SK-N-SH (cell line): ENCODE measurements at regions not wholly inside any gene's neighbourhood (a gene's known extent, or its start where the extent isn't known, plus 50 kb on each side); places are given as distances from the start of the nearest gene placed in this dataset.

ENCODE experiments used
- CTCF ChIA-PET: fragments of 300-600, 350-600 bp; formaldehyde crosslinking; extraction: SDS; loops from one replicate; lab custom pipeline; 2021; lab: Yijun Ruan, JAX
- POLR2A ChIA-PET: fragments of 350-600 bp; sonication (Branson Sonifier 250); formaldehyde crosslinking; extraction: SDS; loops from one replicate; lab custom pipeline; 2020; ENCODE audit warnings: antibody characterized with exemption, inconsistent platforms; lab: Yijun Ruan, JAX
- DNase-seq: peaks from one replicate; pipeline ENCODE4 v3.0.0; 2012
- H2AFZ ChIP-seq: fragments of 200-600 bp; sonication (generic); 2 replicates; pipeline ENCODE4 v1.8.1; 2016; ENCODE audit warnings: antibody characterized with exemption, mild to moderate bottlenecking, low read depth
- H3F3A ChIP-seq: fragments of 200-600 bp; sonication (generic); replicated peaks from 2 replicates; pipeline ENCODE3; 2016; ENCODE audit warnings: antibody characterized with exemption, mild to moderate bottlenecking; ENCODE audit not compliant: insufficient read depth
- H3K27ac ChIP-seq, 2 experiments: fragments of 200-500 bp in 1 of 2; fragments of 200-600 bp in 1 of 2; sonication (Bioruptor generic) in 1 of 2; sonication (generic), shearing (Covaris generic) in 1 of 2; 2 replicates each; pipeline versions ENCODE4 v1.5.1 to v1.6.1; 2014 to 2016; ENCODE audit warnings: low read depth in 2 of 2, inconsistent platforms in 1 of 2, low read length in 1 of 2, mild to moderate bottlenecking in 1 of 2, mixed read lengths in 1 of 2
- H3K27me3 ChIP-seq: fragments of 200-600 bp; sonication (generic), shearing (Covaris generic); 2 replicates; pipeline ENCODE4 v1.6.1; 2016; ENCODE audit warnings: mixed run types; ENCODE audit not compliant: insufficient read depth
- H3K36me3 ChIP-seq, 2 experiments: fragments of 200-500 bp in 1 of 2; fragments of 200-600 bp in 1 of 2; sonication (Bioruptor generic) in 1 of 2; sonication (generic) in 1 of 2; replicated peaks in 1 of 2; 2 replicates each; pipeline versions ENCODE3 to v1.5.1; 2014 to 2016; ENCODE audit warnings: low read length in 1 of 2, mild to moderate bottlenecking in 1 of 2; ENCODE audit not compliant: insufficient read depth in 2 of 2, control insufficient read depth in 1 of 2
- H3K4me1 ChIP-seq, 2 experiments: fragments of 200-500 bp in 1 of 2; fragments of 200-600 bp in 1 of 2; sonication (Bioruptor generic) in 1 of 2; sonication (generic), shearing (Covaris generic) in 1 of 2; 2 replicates each; pipeline versions ENCODE4 v1.5.1 to v1.6.1; 2014 to 2016; ENCODE audit warnings: low read depth in 1 of 2, low read length in 1 of 2, mixed run types in 1 of 2; ENCODE audit not compliant: insufficient read depth in 2 of 2, control insufficient read depth in 1 of 2
- H3K4me2 ChIP-seq: fragments of 200-600 bp; sonication (generic), shearing (Covaris generic); 2 replicates; pipeline ENCODE4 v1.6.1; 2017; ENCODE audit warnings: mixed run types
- H3K4me3 ChIP-seq, 2 experiments: fragments of 200-500 bp in 1 of 2; fragments of 200-600 bp in 1 of 2; sonication (Bioruptor generic) in 1 of 2; sonication (generic), shearing (Covaris generic) in 1 of 2; 2 replicates each; pipeline versions ENCODE4 v1.5.1 to v1.8.1; 2014 to 2016; ENCODE audit warnings: low read depth in 2 of 2, inconsistent platforms in 1 of 2, low read length in 1 of 2, mild to moderate bottlenecking in 1 of 2, mixed read lengths in 1 of 2, moderate library complexity in 1 of 2
- H3K79me2 ChIP-seq: fragments of 200-600 bp; sonication (generic); 2 replicates; pipeline ENCODE4 v1.8.1; 2017; ENCODE audit warnings: mild to moderate bottlenecking; ENCODE audit not compliant: insufficient read depth
- H3K9ac ChIP-seq: fragments of 200-600 bp; sonication (generic); 2 replicates; pipeline ENCODE4 v1.6.1; 2017; ENCODE audit warnings: mixed run types
- H3K9me2 ChIP-seq: fragments of 200-600 bp; sonication (generic); 2 replicates; pipeline ENCODE4 v1.6.1; 2017; ENCODE audit warnings: mixed run types
- H3K9me3 ChIP-seq: fragments of 200-600 bp; sonication (generic); 2 replicates; pipeline ENCODE4 v1.6.1; 2017; ENCODE audit warnings: mixed run types, mild to moderate bottlenecking, moderate library complexity
- H4K20me1 ChIP-seq: fragments of 200-600 bp; sonication (generic); 2 replicates; pipeline ENCODE4 v1.6.1; 2017; ENCODE audit warnings: mild to moderate bottlenecking, mixed run types; ENCODE audit not compliant: insufficient read depth
- ELF1 ChIP-seq: IDR thresholded peaks from 2 replicates; pipeline ENCODE4 v1.4.0; 2012
- EZH2phosphoT487 ChIP-seq: fragments of 200-600 bp; sonication (generic); IDR thresholded peaks from 2 replicates; pipeline ENCODE4 v1.6.1; 2017; ENCODE audit warnings: low read depth, mixed run types, mild to moderate bottlenecking, antibody characterized with exemption, moderate library complexity, borderline replicate concordance
- FOSL2 ChIP-seq: IDR thresholded peaks from 2 replicates; pipeline ENCODE4 v1.4.0; 2012; ENCODE audit warnings: low read depth, mild to moderate bottlenecking, moderate library complexity, borderline replicate concordance
- FOXM1 ChIP-seq: IDR thresholded peaks from 2 replicates; pipeline ENCODE4 v1.4.0; 2012; ENCODE audit warnings: low read depth, mild to moderate bottlenecking
- GABPA ChIP-seq: IDR thresholded peaks from 2 replicates; pipeline ENCODE4 v1.4.0; 2012; ENCODE audit warnings: low read depth, mild to moderate bottlenecking
- GATA2 ChIP-seq: sonication (generic); formaldehyde crosslinking; IDR thresholded peaks from 2 replicates; pipeline ENCODE4 v1.5.0; 2020; ENCODE audit warnings: mild to moderate bottlenecking, missing genetic modification reagents
- IRF3 ChIP-seq: fragments of 150-350 bp; IDR thresholded peaks from 2 replicates; pipeline ENCODE4 v1.6.1; 2016; ENCODE audit warnings: mild to moderate bottlenecking, low read depth, low read length
- JUND ChIP-seq: IDR thresholded peaks from 2 replicates; pipeline ENCODE4 v1.4.0; 2012
- MAX ChIP-seq: IDR thresholded peaks from 2 replicates; pipeline ENCODE4 v1.4.0; 2012; ENCODE audit warnings: low read depth
- MXI1 ChIP-seq: IDR thresholded peaks from 2 replicates; pipeline ENCODE4 v1.6.1; 2012; ENCODE audit warnings: mild to moderate bottlenecking, low read depth, low read length, improper control_type of control experiment
- NRF1 ChIP-seq: IDR thresholded peaks from 2 replicates; pipeline ENCODE4 v1.6.1; 2012; ENCODE audit warnings: low read depth, mild to moderate bottlenecking, low read length
- PBX3 ChIP-seq: IDR thresholded peaks from 2 replicates; pipeline ENCODE4; 2012
- RAD21 ChIP-seq: IDR thresholded peaks from 2 replicates; pipeline ENCODE4 v1.6.1; 2012; ENCODE audit warnings: mild to moderate bottlenecking, low read length
- RXRA ChIP-seq: IDR thresholded peaks from 2 replicates; pipeline ENCODE4 v1.4.0; 2012; ENCODE audit warnings: low read depth, mild to moderate bottlenecking, borderline replicate concordance
- SIN3A ChIP-seq: IDR thresholded peaks from 2 replicates; pipeline ENCODE4 v1.6.1; 2012; ENCODE audit warnings: low read depth, mild to moderate bottlenecking, low read length, moderate library complexity, borderline replicate concordance
- TAF1 ChIP-seq: IDR thresholded peaks from 2 replicates; pipeline ENCODE4 v1.6.1; 2012; ENCODE audit warnings: low read depth, mild to moderate bottlenecking, low read length, moderate library complexity, borderline replicate concordance
- USF2 ChIP-seq: fragments of 150-350 bp; IDR thresholded peaks from 2 replicates; pipeline ENCODE4 v1.6.1; 2017; ENCODE audit warnings: antibody characterized with exemption, low read length, low read depth, borderline replicate concordance
- YY1 ChIP-seq: IDR thresholded peaks from 2 replicates; pipeline ENCODE4 v1.4.0; 2012; ENCODE audit warnings: low read depth, mild to moderate bottlenecking
- ZBTB33 ChIP-seq: IDR thresholded peaks from 2 replicates; pipeline ENCODE4 v1.4.0; 2012; ENCODE audit warnings: low read depth, borderline replicate concordance
- WGBS: methylation state at CpG from one replicate; pipeline ENCODE4 v1.1.6; 2017; ENCODE audit warnings: low lambda C conversion rate; 5-methylcytosine and 5-hydroxymethylcytosine counted together

- Histone ChIP-seq H3K36me3 (peaks cover 0 to 4% of the 10 kb centered on the region in 2 experiments), H3K4me1 (no peaks in the 10 kb centered on the region), H3K27me3 (no peaks in the 10 kb centered on the region), H3K9me2 (no peaks in the 10 kb centered on the region), H3F3A (no peaks in the 10 kb centered on the region), H3K9me3 (no peaks in the 10 kb centered on the region), H3K4me2 (no peak overlapping the region), H3K9ac (no peak overlapping the region), H4K20me1 (no peaks in the 10 kb centered on the region), H3K27ac (no peak overlapping the region), H3K4me3 (no peak overlapping the region), H3K79me2 (no peaks in the 10 kb centered on the region), H2AFZ (no peak overlapping the region)
- TF ChIP-seq TAF1 = no peak
- no peak for TF ChIP-seq EZH2phosphoT487
- TF ChIP-seq YY1 = no peak
- TF ChIP-seq GATA2 (CRISPR knock-in tag) = no peak
- TF ChIP-seq SIN3A = no peak
- TF ChIP-seq ZBTB33 = no peak
- no peak for TF ChIP-seq JUND
- TF ChIP-seq MAX = no peak
- no peak for TF ChIP-seq IRF3
- TF ChIP-seq FOXM1 = no peak
- TF ChIP-seq RAD21 = no peak
- TF ChIP-seq MXI1 = no peak
- TF ChIP-seq RXRA = no peak
- no peak for TF ChIP-seq USF2
- no peak for TF ChIP-seq GABPA
- no peak for TF ChIP-seq FOSL2
- no peak for TF ChIP-seq ELF1
- TF ChIP-seq PBX3 = no peak
- TF ChIP-seq NRF1 = no peak
- WGBS = 55% methylated on average over 2 of the region's 2 CpGs
- DNase-seq = no peak
- ChIA-PET POLR2A (no interaction called here), CTCF (no interaction called here)
Observed at GRCh38 chr1:189904509-189904908, 573.2 kb downstream of the BRINP3 start.
